HG03571 (cell line): ENCODE measurements at regions not wholly inside any gene's neighbourhood (a gene's known extent, or its start where the extent isn't known, plus 50 kb on each side); places are given as distances from the start of the nearest gene placed in this dataset.

ENCODE experiments used
- ATAC-seq: cut with Tn5 transposase; IDR thresholded peaks from one replicate; pipeline ENCODE4 v1.9.1; 2021; ENCODE audit not compliant: unreplicated experiment

- no peak for ATAC-seq
Observed at GRCh38 chr6:166052837-166053236, 114.8 kb downstream of the TBXT start.

DNA sequence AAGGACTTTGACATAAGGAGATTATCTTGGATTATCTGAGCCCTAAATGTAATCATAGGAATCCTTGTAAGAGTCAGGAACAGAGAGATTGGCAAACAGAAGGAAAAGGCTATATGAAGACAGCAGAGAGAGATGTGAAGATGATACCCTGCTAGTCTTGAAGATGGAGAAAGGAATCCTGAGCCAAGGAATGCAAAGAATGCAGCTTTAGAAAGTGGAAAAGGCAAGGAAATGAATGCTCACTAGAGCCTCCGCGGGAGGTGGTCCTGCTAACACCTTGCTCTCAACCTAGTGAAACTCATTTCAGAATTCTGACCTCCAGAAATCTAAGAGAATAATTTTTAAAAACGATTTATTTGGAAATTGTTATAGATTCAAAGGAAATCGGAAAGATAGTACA is 117.1 kb downstream of the TBXT start:
- no peak for ATAC-seq

GRCh38 chr6:166046982-166047381 is 120.7 kb downstream of the TBXT start:
- ATAC-seq = no peak

GRCh38 chr6:166046226-166046625 is 121.4 kb downstream of the TBXT start:
- ATAC-seq = no peak

DNA sequence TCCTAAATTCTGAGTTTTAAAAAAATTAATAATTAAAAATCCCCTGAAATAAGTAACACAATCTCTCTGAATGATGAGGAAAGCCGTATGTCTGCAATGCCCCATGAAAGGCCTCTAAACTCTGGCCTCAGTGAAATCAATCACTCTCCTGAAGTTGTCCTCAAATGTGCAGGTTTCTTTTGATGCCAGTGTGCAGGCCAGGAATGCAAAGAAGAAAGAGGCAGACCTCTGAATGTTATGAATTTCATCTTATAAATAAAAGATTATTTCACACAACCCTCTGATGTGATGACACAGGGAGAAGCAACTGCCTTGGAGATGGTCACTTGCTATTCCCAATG is 121.8 kb downstream of the TBXT start:
- ATAC-seq = no peak

- ATAC-seq = no peak
Observed at GRCh38 chr6:166045173-166045859, 122.3 kb downstream of the TBXT start.

- ATAC-seq = no peak
Observed at GRCh38 chr6:166041277-166041676, 126.4 kb downstream of the TBXT start.

- no peak for ATAC-seq
Observed at GRCh38 chr6:166040292-166040691, 127.4 kb downstream of the TBXT start.

- ATAC-seq = no peak
Observed at GRCh38 chr6:166036316-166037095, 131.1 kb downstream of the TBXT start.

- no peak for ATAC-seq
Observed at GRCh38 chr6:166032366-166033200, 135.1 kb downstream of the TBXT start.

- no peak for ATAC-seq
Observed at GRCh38 chr6:166031275-166031674, 136.4 kb downstream of the TBXT start.

GRCh38 chr6:166029506-166029905 is 138.1 kb downstream of the TBXT start:
- no peak for ATAC-seq

DNA sequence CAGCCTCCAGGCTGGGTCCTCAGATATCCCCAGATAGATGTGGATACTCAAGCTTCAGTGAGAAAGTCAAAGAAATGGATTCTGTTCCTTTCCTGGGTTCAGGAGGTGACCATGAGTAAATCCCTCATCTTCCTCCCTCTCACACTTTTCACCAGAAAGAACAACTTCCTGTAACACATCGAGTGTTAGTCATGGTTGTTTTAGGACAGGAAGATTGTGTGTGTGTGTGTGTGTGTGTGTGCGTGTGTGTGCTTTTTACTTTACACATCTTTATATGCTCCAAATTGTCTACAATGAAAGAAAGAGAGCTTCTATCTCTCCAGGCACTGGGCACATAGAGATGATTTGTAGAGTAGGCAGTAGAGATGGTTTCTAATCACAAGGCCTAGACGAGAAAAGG is 139.9 kb downstream of the TBXT start:
- ATAC-seq = no peak

- no peak for ATAC-seq
Observed at GRCh38 chr6:166026586-166027126, 141.0 kb downstream of the TBXT start.

GRCh38 chr6:166025149-166025898 is 142.3 kb downstream of the TBXT start:
- ATAC-seq = no peak

DNA sequence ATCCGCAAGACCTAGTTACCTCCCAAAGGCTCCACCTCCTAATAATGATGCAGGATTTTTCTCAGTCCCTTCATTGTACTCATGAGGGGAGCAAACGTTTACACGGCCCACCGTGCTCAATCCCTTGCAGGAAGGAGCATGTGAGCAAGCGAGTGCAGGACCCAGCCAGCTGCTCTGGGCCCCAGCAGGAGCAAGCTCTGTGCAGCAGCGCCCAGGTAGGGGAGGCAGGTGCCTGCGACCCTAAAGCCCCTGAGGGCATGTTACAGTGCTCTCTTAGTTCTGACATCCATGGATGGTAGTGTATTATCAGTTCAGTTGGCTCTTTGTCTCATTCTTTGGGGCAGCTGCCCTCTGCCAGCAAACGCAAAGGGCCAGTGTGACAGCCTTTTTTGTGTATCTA is 143.4 kb downstream of the TBXT start:
- ATAC-seq = no peak

DNA sequence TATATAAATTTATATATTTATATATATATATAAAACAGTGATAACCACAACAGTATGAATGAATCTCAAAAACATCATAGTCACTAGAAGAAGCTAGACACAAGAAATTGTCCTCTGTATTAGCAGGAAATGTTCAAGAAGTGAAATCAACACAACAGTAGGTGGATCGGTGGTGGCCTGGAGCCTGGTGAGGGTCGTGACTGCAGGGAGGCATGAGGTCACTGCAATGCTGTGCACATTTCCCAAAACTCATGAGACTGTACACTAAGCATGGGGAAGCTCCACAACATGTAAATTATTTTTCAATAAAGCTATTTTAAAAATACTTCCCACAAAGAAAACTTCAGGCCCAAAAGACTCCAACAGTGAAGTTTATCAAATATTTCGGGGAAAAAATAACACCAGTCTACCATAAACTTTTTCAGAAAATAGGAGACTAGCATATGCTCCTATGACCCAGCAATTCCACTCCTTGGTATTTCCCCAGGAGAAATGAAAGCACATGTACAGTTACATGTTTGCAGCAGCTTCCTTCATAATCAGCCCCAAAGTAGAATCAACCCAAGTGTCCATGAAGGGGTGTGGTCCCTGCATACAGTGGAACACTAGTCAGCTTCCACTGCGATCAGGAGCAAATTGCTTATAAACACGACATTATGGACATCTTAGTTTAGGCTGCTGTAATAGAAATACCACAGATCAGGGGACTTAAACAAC is 144.2 kb downstream of the TBXT start:
- no peak for ATAC-seq

DNA sequence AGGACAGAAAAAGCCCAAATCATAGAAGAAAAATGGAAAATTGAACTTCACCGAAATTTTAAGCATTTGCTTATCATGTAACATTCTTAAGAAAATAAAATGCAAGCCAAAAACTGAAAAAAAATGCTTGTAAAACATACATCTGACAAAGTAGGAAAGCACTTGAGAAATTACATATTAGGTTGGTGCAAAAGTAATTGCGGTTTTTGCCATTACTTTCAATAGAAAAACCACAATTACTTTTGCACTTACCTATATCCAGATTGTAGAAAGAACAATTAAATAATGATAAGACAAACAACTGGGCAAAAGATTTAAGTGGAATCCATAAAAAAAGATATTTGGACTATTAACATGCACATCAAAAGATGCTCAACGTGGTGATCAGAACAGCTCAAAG is 146.2 kb downstream of the TBXT start:
- no peak for ATAC-seq

DNA sequence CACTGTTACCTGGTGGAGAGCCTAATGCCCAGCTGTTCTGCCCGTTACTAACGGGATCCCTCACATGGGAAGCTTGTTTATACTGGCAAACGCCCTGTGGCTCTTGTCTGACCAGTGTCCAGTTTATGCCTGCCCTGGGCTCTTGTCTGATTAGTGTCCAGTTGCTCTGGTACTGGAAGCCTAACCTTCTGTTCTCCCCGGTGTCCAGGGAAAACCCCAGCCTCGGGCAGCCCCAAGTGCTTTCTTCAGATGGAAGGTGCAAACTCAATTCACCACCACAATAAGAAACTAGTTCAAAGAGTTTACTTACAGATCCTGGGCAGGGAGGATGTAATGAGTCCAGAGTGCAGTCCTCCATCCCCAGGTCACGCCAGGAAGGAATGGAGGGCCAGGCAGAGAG is 148.4 kb downstream of the TBXT start:
- no peak for ATAC-seq

DNA sequence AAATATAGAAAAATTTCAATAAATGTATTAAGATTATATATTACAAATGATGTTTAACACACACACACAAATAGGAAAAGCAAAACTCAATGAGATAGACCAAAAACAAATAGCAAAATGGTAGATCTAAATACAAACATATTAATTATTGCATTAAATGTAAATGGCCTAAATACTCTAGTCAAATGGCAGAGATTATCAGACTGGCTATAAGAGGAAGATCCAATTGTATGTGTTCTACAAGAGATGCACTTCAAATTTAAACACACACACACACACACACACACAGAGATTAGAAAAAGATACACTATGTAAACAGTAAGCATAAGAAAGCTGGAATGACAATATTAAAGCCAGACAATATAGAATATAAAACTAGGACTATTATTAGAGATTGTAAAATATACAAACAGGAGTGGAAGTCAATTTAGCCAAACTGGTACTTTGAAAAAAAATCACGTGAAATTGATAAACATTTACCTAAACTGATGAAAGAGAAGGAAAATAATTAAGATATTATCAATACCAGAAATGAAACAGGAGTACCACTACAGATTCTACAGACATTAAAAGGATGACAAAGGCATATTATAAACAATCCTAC is 150.5 kb downstream of the TBXT start:
- ATAC-seq = no peak
